Lower lobe of right lung (tissue), 2 donors: ENCODE measurements at regions not wholly inside any gene's neighbourhood (a gene's known extent, or its start where the extent isn't known, plus 50 kb on each side); places are given as distances from the start of the nearest gene placed in this dataset.

Source experiments
- ATAC-seq, 2 donors: fragments of 200-7000 bp; cut with Tn5 transposase; one replicate each; pipeline ENCODE4 v1.9.1; 2020 to 2022; ENCODE audit warnings: mild to moderate bottlenecking in 2 of 2, moderate library complexity in 2 of 2
- DNase-seq: peaks from one replicate; pipeline ENCODE4 v3.0.0-alpha.2; 2020
- H3K27ac ChIP-seq: fragments of 200-600 bp; one replicate; pipeline ENCODE4 v1.8.0; 2022
- H3K27me3 ChIP-seq: fragments of 200-600 bp; one replicate; pipeline ENCODE4 v1.8.0; 2022; ENCODE audit warnings: low read depth
- H3K36me3 ChIP-seq: fragments of 200-600 bp; one replicate; pipeline ENCODE4 v1.8.0; 2022; ENCODE audit warnings: mild to moderate bottlenecking
- H3K4me1 ChIP-seq: fragments of 200-600 bp; one replicate; pipeline ENCODE4 v1.8.0; 2022
- H3K4me3 ChIP-seq: fragments of 200-600 bp; one replicate; pipeline ENCODE4 v1.8.0; 2022; ENCODE audit warnings: mild to moderate bottlenecking
- H3K9me3 ChIP-seq: fragments of 200-600 bp; one replicate; pipeline ENCODE4 v1.8.0; 2022
- intact Hi-C: fragments of 100-400 bp; cut with DNase I; formaldehyde crosslinking; loops from one replicate; pipeline ENCODE4 v1.11.0; 2022
- TF ChIP-seq, protein P1 (sequence below): fragments of 200-600 bp; IDR thresholded peaks from one replicate; pipeline ENCODE4 v1.8.0; 2022; ENCODE audit warnings: antibody characterized with exemption, mild to moderate bottlenecking
- donor health status: DM: no; HTN: yes; CAD: no; lungs with severe emphysema.

DNA sequence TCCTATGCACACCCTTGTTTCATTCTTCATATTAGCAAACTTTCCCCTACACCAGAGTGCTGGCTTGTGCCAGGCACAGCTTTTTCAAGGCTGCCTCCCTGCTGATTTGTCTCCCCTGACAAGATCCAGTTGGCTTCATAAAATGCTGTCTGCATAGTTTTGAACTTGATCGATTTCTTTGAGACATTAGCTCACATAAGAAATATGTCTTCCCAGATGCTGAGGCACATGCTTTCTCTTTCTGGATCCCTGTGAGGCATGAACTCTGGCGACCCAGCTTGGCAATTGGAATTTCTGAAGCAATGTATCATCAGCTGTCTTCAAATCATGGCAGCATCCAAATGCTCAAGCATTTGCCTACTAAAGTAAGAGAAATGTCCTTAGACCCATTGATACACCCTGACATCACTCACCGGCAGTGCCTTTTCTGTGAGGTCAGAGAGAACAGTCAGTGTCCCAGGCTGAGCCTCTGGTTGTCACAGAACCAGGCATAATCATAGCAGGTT, 616.4 kb upstream of the GHITM start:
- intact Hi-C loops, result no loop called here
- Histone ChIP-seq H3K9me3 (peaks cover 7% of the 10 kb centered on the region), H3K4me3 (no peak overlapping the region), H3K36me3 (no peaks in the 10 kb centered on the region), H3K27ac (no peak overlapping the region), H3K4me1 (no peaks in the 10 kb centered on the region), H3K27me3 (no peaks in the 10 kb centered on the region)
- DNase-seq (no peak), ATAC-seq (peak in 1 of 2 donors; percentile 54)
- TF ChIP-seq, protein P1, sequence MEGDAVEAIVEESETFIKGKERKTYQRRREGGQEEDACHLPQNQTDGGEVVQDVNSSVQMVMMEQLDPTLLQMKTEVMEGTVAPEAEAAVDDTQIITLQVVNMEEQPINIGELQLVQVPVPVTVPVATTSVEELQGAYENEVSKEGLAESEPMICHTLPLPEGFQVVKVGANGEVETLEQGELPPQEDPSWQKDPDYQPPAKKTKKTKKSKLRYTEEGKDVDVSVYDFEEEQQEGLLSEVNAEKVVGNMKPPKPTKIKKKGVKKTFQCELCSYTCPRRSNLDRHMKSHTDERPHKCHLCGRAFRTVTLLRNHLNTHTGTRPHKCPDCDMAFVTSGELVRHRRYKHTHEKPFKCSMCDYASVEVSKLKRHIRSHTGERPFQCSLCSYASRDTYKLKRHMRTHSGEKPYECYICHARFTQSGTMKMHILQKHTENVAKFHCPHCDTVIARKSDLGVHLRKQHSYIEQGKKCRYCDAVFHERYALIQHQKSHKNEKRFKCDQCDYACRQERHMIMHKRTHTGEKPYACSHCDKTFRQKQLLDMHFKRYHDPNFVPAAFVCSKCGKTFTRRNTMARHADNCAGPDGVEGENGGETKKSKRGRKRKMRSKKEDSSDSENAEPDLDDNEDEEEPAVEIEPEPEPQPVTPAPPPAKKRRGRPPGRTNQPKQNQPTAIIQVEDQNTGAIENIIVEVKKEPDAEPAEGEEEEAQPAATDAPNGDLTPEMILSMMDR, result no peak

DNA sequence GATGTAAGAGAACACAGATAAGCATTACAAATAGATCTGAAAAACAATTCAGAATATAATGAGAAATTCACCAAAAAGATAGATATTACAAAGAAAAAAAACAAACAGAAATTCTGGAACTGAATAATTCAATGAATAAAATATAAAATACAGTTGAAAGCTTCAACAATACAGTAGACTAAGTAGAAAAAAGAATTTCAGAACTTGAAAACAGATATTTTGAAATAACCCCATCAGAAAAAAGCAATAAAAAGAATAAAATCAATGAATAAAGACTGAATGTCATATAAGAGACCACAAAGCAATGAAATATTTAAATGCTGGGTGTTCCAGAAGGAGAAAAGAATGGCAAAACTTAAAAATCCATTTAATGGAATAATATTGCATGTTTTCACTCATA, 611.4 kb upstream of the GHITM start:
- TF ChIP-seq, protein P1, result no peak
- Histone ChIP-seq H3K4me1 (no peaks in the 10 kb centered on the region), H3K27me3 (no peaks in the 10 kb centered on the region), H3K9me3 (peaks cover 7% of the 10 kb centered on the region), H3K36me3 (no peaks in the 10 kb centered on the region), H3K4me3 (no peak overlapping the region), H3K27ac (no peak overlapping the region)
- ATAC-seq (no peak), DNase-seq (no peak)
- intact Hi-C loops, result no loop called here

DNA sequence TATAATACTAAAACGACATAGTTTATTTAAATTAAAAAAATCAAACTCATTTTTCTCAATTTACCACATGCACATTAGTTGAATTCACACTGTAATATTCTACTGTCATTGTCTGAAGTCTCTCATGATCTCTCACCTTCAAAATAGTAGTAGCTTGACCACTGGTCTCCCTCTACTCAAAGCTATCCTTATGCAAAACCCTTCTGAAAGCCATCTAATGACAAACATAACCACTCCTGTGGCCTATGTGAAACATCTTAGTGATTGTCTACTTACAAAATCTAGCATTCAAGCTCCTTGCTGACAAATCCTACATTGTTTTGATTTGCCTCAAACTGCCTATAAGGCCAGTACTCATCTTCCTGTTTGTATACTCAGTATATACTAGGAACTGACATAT, 606.0 kb upstream of the GHITM start:
- intact Hi-C loops, result no loop called here
- H3K27me3 ChIP-seq, result no peaks in the 10 kb centered on the region
- ATAC-seq, result no peak

DNA sequence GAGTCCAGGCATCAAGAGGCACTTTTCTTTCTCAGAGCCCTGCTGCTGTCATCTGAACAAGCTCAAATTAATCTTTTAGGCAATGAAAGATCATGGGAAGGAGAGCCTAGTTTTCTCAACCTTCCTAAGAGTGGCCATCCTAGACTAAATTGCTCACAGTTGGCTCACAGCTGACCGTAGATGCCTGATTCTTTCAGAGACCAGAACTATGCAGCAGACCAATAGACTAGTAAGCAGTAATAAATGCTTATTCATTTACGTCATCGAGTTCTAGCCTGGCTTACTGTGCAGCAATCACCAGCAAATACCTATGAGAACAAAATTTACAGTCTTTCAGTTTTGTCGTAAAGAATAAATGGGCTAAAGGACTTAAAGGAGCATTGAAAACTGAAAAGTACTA, 602.9 kb upstream of the GHITM start:
- H3K4me1 ChIP-seq, result no peaks in the 10 kb centered on the region
- ATAC-seq, result no peak
- no peak overlapping the region for H3K4me3 ChIP-seq
- intact Hi-C loops, result no loop called here
- TF ChIP-seq, protein P1, result no peak
- no peak overlapping the region for H3K27ac ChIP-seq
- DNase-seq, result no peak
- no peaks in the 10 kb centered on the region for H3K9me3 ChIP-seq
- no peaks in the 10 kb centered on the region for H3K27me3 ChIP-seq
- no peaks in the 10 kb centered on the region for H3K36me3 ChIP-seq

More for the DNA sequence above, 606.0 kb upstream of the GHITM start:
- Histone ChIP-seq H3K4me3 (no peak overlapping the region), H3K27ac (no peak overlapping the region), H3K9me3 (no peaks in the 10 kb centered on the region), H3K36me3 (no peaks in the 10 kb centered on the region), H3K4me1 (no peaks in the 10 kb centered on the region)
- TF ChIP-seq, protein P1, result no peak
- DNase-seq, result no peak

DNA sequence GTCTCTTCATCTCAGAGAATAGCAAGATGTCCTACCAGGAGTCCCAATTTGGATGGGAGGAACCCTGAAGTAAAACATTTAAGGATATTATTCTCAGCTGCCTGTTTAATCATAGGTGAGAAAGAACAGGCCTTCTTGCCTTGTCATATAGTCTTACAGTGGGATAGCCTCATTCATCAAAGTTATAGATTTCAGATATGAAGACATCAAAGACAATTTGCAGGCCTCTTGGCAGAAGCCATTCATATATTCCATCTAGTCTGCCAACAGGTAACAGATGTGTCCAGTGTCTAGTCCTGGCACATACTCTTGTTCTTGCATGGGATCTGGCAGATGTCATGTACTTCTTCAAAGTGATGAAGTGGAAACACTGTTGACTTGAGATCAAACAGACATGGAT, 601.3 kb upstream of the GHITM start:
- Histone ChIP-seq H3K4me1 (no peaks in the 10 kb centered on the region), H3K27ac (no peak overlapping the region), H3K9me3 (no peaks in the 10 kb centered on the region), H3K27me3 (no peaks in the 10 kb centered on the region), H3K4me3 (no peak overlapping the region), H3K36me3 (no peaks in the 10 kb centered on the region)
- ATAC-seq (no peak), DNase-seq (no peak)
- TF ChIP-seq, protein P1, result no peak
- intact Hi-C loops, result no loop called here
